SU-DHL-6 (cell line): ENCODE measurements at regions not wholly inside any gene's neighbourhood (a gene's known extent, or its start where the extent isn't known, plus 50 kb on each side); places are given as distances from the start of the nearest gene placed in this dataset.

Experiments used
- EZH2phosphoT487 ChIP-seq: fragments of 200-600 bp; sonication (generic), shearing (Covaris generic); conservative IDR thresholded peaks from 2 replicates; pipeline ENCODE4 v1.6.1; 2018; ENCODE audit warnings: mild to moderate bottlenecking, antibody characterized with exemption, low read length, moderate library complexity, mixed read lengths
- TF ChIP-seq, protein P1 (sequence below): fragments of 200-600 bp; sonication (generic); IDR thresholded peaks from one replicate; pipeline ENCODE4 v1.5.1; 2017; ENCODE audit warnings: antibody characterized with exemption, mild to moderate bottlenecking, low read length, moderate library complexity; ENCODE audit not compliant: insufficient read depth, poor library complexity, severe bottlenecking

DNA sequence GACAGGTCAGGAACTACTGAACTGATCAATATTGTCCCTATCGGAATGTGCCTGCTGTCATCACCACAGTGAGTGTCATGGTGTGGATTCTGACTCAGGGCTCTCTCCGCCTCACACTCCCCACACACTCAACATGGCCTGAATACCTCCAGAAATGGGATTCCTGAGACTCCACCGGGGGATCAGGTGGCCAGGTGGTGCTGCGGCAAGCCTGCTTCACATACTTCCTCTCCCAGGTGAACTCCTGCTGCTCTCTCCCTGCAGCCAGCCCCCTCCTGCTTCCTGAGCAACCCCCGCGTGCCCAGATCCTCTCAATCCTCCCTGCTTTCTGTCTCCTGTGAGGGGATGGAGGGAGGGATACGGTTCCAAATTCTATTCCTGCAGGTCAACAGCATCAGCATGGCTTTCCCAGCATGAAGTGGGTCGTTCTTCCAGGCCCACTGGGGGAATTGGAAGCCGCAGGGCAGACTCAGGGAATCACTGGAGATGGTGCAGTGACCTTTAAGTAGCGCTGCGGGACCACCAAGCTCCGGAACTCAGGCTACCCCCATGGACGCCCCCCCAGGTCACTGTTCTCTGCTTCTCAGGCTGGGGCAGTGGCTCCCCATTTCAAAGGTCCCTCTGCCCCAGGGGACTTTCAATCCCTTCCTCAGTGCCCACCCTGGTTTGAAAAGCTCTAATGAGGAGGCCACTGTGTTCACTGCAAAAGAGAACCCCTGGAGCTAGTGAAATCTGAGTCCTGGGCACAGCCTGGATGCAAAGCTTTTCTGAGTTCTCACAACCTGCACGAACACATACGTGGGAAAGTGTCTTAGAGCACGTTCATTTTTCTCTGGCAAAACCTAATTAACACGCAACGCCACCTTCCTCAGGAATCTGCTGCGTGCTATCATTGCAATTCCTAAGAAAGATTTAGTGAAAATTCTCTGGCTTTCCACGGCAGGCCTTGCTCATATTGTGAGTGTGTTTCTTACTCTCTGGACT lies 168.4 kb downstream of the ZFP36L2 start:
- TF ChIP-seq, protein P1, sequence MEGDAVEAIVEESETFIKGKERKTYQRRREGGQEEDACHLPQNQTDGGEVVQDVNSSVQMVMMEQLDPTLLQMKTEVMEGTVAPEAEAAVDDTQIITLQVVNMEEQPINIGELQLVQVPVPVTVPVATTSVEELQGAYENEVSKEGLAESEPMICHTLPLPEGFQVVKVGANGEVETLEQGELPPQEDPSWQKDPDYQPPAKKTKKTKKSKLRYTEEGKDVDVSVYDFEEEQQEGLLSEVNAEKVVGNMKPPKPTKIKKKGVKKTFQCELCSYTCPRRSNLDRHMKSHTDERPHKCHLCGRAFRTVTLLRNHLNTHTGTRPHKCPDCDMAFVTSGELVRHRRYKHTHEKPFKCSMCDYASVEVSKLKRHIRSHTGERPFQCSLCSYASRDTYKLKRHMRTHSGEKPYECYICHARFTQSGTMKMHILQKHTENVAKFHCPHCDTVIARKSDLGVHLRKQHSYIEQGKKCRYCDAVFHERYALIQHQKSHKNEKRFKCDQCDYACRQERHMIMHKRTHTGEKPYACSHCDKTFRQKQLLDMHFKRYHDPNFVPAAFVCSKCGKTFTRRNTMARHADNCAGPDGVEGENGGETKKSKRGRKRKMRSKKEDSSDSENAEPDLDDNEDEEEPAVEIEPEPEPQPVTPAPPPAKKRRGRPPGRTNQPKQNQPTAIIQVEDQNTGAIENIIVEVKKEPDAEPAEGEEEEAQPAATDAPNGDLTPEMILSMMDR = no peak
- no peak for TF ChIP-seq EZH2phosphoT487
